ENCODE measurements at regions not wholly inside any gene's neighbourhood (a gene's known extent, or its start where the extent isn't known, plus 50 kb on each side); places are given as distances from the start of the nearest gene placed in this dataset.

DNA sequence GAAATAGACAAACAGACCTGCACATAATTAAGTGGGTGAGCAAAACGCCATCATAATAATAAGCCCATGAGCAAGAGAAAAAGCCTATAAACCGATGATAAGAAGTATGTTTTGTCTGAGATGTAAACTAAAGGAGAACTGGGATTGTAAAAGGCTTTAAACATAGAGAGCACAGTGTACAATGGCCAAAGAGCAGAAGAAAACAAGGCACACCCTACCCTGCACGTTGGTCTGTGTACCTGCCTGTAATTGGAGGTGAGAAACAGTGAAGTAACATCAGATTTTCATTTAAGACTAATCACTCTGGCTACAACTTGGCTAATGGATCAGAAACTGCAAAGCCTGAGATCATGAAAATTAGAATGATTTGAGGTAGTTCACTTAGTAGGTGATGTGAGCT, 1094.7 kb upstream of the GYPC start:
- peaks cover 22% of the 10 kb centered on the region for H3K9me3 Mint-ChIP-seq
- no peaks in the 10 kb centered on the region for H3K4me1 Mint-ChIP-seq (ENCODE audit: low read depth)

GRCh38 chr2:125562924-125563323, 1093.0 kb upstream of the GYPC start:
- Mint-ChIP-seq H3K36me3 (ENCODE audit: low read depth) (no peaks in the 10 kb centered on the region), H3K9me3 (peaks cover 23% of the 10 kb centered on the region), H3K4me1 (ENCODE audit: low read depth) (no peaks in the 10 kb centered on the region), H3K4me3 (no peak overlapping the region), H3K27me3 (ENCODE audit: low read depth) (no peaks in the 10 kb centered on the region), H3K27ac (no peak overlapping the region)
- DNase-seq (ENCODE audit: low spot score) = no peak

More for the DNA sequence above, 1094.7 kb upstream of the GYPC start:
- DNase-seq (ENCODE audit: low spot score) = no peak
- no peaks in the 10 kb centered on the region for H3K27me3 Mint-ChIP-seq (ENCODE audit: low read depth)
- no peak overlapping the region for H3K4me3 Mint-ChIP-seq
- H3K27ac Mint-ChIP-seq = no peak overlapping the region
- H3K36me3 Mint-ChIP-seq (ENCODE audit: low read depth) = no peaks in the 10 kb centered on the region

DNA sequence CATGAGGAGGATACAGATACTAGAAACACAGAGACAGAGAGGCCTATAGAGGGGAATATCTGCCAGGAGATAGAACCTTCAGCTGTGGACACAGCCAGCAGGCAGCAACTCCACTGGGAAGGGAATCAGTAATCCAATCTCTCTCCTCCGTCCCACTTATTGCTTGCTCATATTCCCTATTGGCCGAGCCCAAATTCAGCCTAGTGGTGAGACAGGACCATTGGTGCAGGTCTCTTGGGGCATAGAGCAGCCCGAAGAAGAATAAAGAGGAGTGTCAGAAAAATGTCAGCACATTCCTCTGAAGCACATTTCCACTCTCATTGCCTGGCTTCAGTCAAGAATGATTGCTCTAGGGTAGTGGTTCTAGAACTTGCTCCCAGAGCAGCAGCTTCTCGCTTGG, 1091.5 kb upstream of the GYPC start:
- Mint-ChIP-seq H3K9me3 (peaks cover 27% of the 10 kb centered on the region), H3K4me3 (no peak overlapping the region), H3K4me1 (ENCODE audit: low read depth) (no peaks in the 10 kb centered on the region), H3K36me3 (ENCODE audit: low read depth) (no peaks in the 10 kb centered on the region), H3K27me3 (ENCODE audit: low read depth) (no peaks in the 10 kb centered on the region), H3K27ac (no peak overlapping the region)
- DNase-seq (ENCODE audit: low spot score) = no peak

- H3K27me3 Mint-ChIP-seq (ENCODE audit: low read depth) = no peaks in the 10 kb centered on the region
- H3K4me1 Mint-ChIP-seq (ENCODE audit: low read depth) = no peaks in the 10 kb centered on the region
- H3K4me3 Mint-ChIP-seq = no peak overlapping the region
- no peak overlapping the region for H3K27ac Mint-ChIP-seq
- no peaks in the 10 kb centered on the region for H3K36me3 Mint-ChIP-seq (ENCODE audit: low read depth)
- H3K9me3 Mint-ChIP-seq = peaks cover 29% of the 10 kb centered on the region
- no peak for DNase-seq (ENCODE audit: low spot score)
These were observed 1089.5 kb upstream of the GYPC start for GRCh38 chr2:125566422-125566821.

DNA sequence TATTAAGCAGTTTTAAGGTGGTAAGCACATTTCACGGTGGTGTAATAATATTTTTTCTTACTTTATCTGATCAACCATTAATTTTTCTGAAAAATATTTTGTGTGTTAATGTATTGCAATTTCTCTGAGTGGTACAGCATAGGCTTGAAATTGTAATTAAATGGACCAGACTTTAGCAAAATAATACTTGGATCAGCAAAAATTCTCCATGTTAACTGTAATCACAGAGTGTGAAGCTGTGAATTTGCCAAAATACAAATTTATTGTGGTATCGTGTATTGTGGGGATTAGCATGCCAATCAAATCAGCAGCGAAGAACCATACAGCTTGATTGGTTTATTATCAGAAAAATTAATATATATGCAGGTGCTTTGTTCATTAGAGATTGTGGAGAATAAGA, 1088.9 kb upstream of the GYPC start:
- no peaks in the 10 kb centered on the region for H3K4me1 Mint-ChIP-seq (ENCODE audit: low read depth)
- H3K9me3 Mint-ChIP-seq = peaks cover 29% of the 10 kb centered on the region
- no peak overlapping the region for H3K4me3 Mint-ChIP-seq
- H3K27me3 Mint-ChIP-seq (ENCODE audit: low read depth) = no peaks in the 10 kb centered on the region
- H3K36me3 Mint-ChIP-seq (ENCODE audit: low read depth) = no peaks in the 10 kb centered on the region
- DNase-seq (ENCODE audit: low spot score) = no peak
- no peak overlapping the region for H3K27ac Mint-ChIP-seq

DNA sequence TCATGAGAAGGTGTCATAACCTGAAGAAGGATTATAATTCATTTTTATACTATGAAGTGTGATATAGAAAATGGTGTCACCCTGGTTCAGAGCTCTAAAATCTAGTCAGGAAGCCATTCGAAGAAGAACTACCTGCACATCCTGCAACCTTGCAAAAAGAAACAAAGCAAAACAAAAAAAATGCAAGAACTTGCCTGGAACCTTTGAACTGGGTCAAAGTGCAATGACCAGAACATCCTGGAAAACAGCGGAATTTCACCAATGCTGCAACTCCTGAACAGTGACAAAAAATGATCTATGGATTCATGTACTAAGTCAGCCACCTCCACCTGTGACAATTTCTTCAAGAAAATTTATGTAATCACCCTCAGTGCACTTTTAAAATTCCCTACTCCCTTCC, 1083.3 kb upstream of the GYPC start:
- DNase-seq (ENCODE audit: low spot score) = no peak
- H3K4me3 Mint-ChIP-seq = no peak overlapping the region
- H3K27ac Mint-ChIP-seq = no peak overlapping the region
- H3K4me1 Mint-ChIP-seq (ENCODE audit: low read depth) = no peaks in the 10 kb centered on the region
- no peaks in the 10 kb centered on the region for H3K36me3 Mint-ChIP-seq (ENCODE audit: low read depth)
- no peaks in the 10 kb centered on the region for H3K27me3 Mint-ChIP-seq (ENCODE audit: low read depth)
- H3K9me3 Mint-ChIP-seq = peaks cover 18% of the 10 kb centered on the region

GRCh38 chr2:125573432-125573831, 1082.5 kb upstream of the GYPC start:
- H3K4me3 Mint-ChIP-seq = no peak overlapping the region
- DNase-seq (ENCODE audit: low spot score) = no peak
- no peaks in the 10 kb centered on the region for H3K4me1 Mint-ChIP-seq (ENCODE audit: low read depth)
- H3K9me3 Mint-ChIP-seq = peaks cover 14% of the 10 kb centered on the region
- no peaks in the 10 kb centered on the region for H3K36me3 Mint-ChIP-seq (ENCODE audit: low read depth)
- no peak overlapping the region for H3K27ac Mint-ChIP-seq
- H3K27me3 Mint-ChIP-seq (ENCODE audit: low read depth) = no peaks in the 10 kb centered on the region

DNA sequence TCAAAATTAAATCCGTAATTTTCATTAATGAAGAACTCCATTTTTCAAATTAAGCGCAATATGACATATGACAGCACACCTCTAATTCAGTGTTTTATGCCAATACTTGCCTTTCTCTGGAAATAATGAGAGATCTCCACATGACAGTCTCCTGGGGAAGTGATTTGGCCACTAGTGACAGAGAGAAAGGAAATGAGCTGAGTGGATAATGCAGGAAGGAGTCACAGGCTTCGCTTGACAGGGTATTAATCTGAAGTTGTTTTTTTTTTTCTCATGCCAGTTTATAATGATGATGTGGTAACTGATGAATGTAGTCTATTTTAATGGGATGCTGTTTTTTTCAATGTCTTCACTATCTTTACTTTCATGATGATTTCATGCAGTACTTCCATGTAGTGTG, 1079.4 kb upstream of the GYPC start:
- no peaks in the 10 kb centered on the region for H3K27me3 Mint-ChIP-seq (ENCODE audit: low read depth)
- DNase-seq (ENCODE audit: low spot score) = no peak
- no peak overlapping the region for H3K4me3 Mint-ChIP-seq
- peaks cover 9% of the 10 kb centered on the region for H3K9me3 Mint-ChIP-seq
- H3K36me3 Mint-ChIP-seq (ENCODE audit: low read depth) = no peaks in the 10 kb centered on the region
- H3K27ac Mint-ChIP-seq = no peak overlapping the region
- H3K4me1 Mint-ChIP-seq (ENCODE audit: low read depth) = no peaks in the 10 kb centered on the region

- Mint-ChIP-seq H3K4me3 (no peak overlapping the region), H3K36me3 (ENCODE audit: low read depth) (no peaks in the 10 kb centered on the region), H3K9me3 (peaks cover 10% of the 10 kb centered on the region), H3K4me1 (ENCODE audit: low read depth) (no peaks in the 10 kb centered on the region), H3K27me3 (ENCODE audit: low read depth) (no peaks in the 10 kb centered on the region), H3K27ac (no peak overlapping the region)
- DNase-seq (ENCODE audit: low spot score) = no peak
These were observed 1074.4 kb upstream of the GYPC start for GRCh38 chr2:125581557-125581956.

- no peaks in the 10 kb centered on the region for H3K36me3 Mint-ChIP-seq (ENCODE audit: low read depth)
- DNase-seq (ENCODE audit: low spot score) = no peak
- H3K9me3 Mint-ChIP-seq = peaks cover 9% of the 10 kb centered on the region
- no peaks in the 10 kb centered on the region for H3K27me3 Mint-ChIP-seq (ENCODE audit: low read depth)
- no peak overlapping the region for H3K4me3 Mint-ChIP-seq
- no peaks in the 10 kb centered on the region for H3K4me1 Mint-ChIP-seq (ENCODE audit: low read depth)
- H3K27ac Mint-ChIP-seq = no peak overlapping the region
These were observed 1073.4 kb upstream of the GYPC start for GRCh38 chr2:125582516-125582915.

DNA sequence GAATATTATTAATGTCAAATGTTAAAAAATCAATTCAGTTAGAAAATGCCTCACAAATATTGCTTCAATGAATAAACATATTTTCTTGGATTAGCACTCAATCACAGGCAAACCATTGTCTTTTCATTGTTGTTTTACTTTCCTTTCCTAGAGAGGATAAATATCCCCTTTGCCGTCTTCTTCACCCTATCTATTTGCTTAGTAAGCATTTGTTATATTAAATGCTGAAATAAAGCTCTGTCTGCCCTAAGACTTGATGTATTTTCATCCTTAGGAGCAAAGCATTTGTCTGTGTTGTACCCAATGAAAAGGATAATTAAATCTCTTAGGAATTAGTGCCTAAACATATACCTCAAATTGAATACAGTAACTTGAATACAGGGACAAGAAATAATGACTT, 1071.2 kb upstream of the GYPC start:
- H3K4me3 Mint-ChIP-seq = no peak overlapping the region
- H3K36me3 Mint-ChIP-seq (ENCODE audit: low read depth) = no peaks in the 10 kb centered on the region
- H3K27me3 Mint-ChIP-seq (ENCODE audit: low read depth) = no peaks in the 10 kb centered on the region
- no peak overlapping the region for H3K27ac Mint-ChIP-seq
- DNase-seq (ENCODE audit: low spot score) = no peak
- peaks cover 20% of the 10 kb centered on the region for H3K9me3 Mint-ChIP-seq
- H3K4me1 Mint-ChIP-seq (ENCODE audit: low read depth) = no peaks in the 10 kb centered on the region

DNA sequence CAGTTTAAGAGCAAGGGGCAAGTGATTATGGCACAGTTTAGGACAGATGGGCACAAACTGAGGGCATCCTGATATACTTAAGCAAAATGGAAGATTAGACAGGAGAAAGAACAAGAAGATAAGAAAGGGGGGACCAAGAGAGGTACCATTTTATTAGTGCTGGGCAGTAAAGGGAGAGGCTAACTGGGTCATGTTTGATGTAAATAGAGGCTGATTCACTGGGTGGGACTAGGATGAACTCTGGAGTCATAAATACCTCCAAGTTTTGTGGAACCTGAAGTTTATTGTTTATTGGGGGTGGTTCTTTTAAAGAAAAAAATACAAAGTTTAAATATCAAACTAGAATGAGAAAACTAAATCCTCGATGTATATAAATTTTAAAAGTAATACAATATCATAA, 1067.2 kb upstream of the GYPC start:
- no peak overlapping the region for H3K4me3 Mint-ChIP-seq
- H3K4me1 Mint-ChIP-seq (ENCODE audit: low read depth) = no peaks in the 10 kb centered on the region
- H3K9me3 Mint-ChIP-seq = peaks cover 28% of the 10 kb centered on the region
- no peak overlapping the region for H3K27ac Mint-ChIP-seq
- no peaks in the 10 kb centered on the region for H3K27me3 Mint-ChIP-seq (ENCODE audit: low read depth)
- DNase-seq (ENCODE audit: low spot score) = no peak
- H3K36me3 Mint-ChIP-seq (ENCODE audit: low read depth) = no peaks in the 10 kb centered on the region

DNA sequence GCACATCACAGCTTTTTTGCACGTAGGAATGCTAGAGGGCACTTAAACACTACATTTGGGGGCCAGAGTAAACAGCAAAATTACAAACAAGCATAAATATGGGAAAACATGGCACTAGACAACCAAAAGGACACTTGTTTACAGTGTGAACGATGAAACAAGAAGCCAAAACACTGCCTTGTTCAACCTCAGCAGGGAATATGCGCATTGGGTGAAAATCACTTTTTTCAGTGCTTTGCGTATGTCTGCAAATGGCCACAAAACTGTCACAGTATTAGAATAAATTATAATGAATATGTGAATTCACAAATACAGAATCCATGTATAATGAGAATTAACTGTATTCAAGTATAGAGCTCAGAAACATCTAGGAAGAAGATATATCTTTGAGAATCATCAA, 1064.0 kb upstream of the GYPC start:
- no peaks in the 10 kb centered on the region for H3K4me1 Mint-ChIP-seq (ENCODE audit: low read depth)
- DNase-seq (ENCODE audit: low spot score) = no peak
- H3K9me3 Mint-ChIP-seq = peaks cover 25% of the 10 kb centered on the region
- no peak overlapping the region for H3K4me3 Mint-ChIP-seq
- H3K27me3 Mint-ChIP-seq (ENCODE audit: low read depth) = no peaks in the 10 kb centered on the region
- H3K27ac Mint-ChIP-seq = no peak overlapping the region
- no peaks in the 10 kb centered on the region for H3K36me3 Mint-ChIP-seq (ENCODE audit: low read depth)

DNA sequence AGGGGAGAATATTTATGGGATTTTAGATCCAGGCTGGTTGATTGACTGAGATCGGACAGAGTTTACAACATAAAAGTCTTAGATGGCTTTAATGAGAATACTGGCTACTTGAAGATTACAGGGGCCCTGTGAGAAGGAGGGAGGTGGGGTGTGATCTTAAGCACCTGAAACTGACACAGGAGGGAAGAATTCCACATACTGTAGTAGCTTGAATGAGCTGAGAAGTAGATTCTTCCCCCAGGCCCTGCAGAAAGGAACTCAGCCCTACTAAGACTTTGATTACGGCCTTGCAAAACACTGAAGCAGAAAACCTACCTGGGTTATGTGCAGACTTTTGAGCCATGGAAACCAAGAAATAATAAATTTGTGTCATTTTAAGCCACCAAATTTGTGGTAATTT, 1062.9 kb upstream of the GYPC start:
- peaks cover 17% of the 10 kb centered on the region for H3K9me3 Mint-ChIP-seq
- no peaks in the 10 kb centered on the region for H3K36me3 Mint-ChIP-seq (ENCODE audit: low read depth)
- no peak overlapping the region for H3K27ac Mint-ChIP-seq
- no peak overlapping the region for H3K4me3 Mint-ChIP-seq
- no peaks in the 10 kb centered on the region for H3K4me1 Mint-ChIP-seq (ENCODE audit: low read depth)
- H3K27me3 Mint-ChIP-seq (ENCODE audit: low read depth) = no peaks in the 10 kb centered on the region
- no peak for DNase-seq (ENCODE audit: low spot score)

DNA sequence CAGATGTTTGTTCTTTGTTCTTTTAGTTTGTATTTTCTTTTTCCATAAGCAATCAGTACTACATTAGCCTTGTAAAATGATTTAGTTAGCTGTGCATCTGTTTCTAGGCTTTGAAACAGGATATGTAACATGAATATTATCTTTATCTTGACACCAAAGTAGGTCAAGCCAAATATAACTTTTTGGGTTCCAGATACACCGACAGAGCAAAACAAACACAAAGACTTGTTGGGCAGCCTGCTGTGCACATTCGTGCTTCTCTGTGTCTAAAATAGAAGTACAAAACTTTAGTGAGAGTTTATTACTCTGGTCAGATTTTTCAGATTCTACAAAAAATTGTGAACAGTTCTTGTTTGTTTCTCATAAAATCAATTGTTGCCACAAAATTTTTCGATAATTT, 1059.3 kb upstream of the GYPC start:
- Mint-ChIP-seq H3K27me3 (ENCODE audit: low read depth) (no peaks in the 10 kb centered on the region), H3K36me3 (ENCODE audit: low read depth) (no peaks in the 10 kb centered on the region), H3K4me1 (ENCODE audit: low read depth) (no peaks in the 10 kb centered on the region), H3K9me3 (peaks cover 10% of the 10 kb centered on the region), H3K27ac (no peak overlapping the region), H3K4me3 (no peak overlapping the region)
- no peak for DNase-seq (ENCODE audit: low spot score)

All from T-helper 2 cell treated with Interferon-gamma antibody and Interleukin-4, amounts not matched to agents 5 μg/mL and 100 μg/mL, for 36 hours (primary cell).